ENCODE measurements at regions not wholly inside any gene's neighbourhood (a gene's known extent, or its start where the extent isn't known, plus 50 kb on each side); places are given as distances from the start of the nearest gene placed in this dataset.
"Not testable (repeated sequence)": the region's sequence is repeated elsewhere in the genome, so short reads cannot be mapped to it uniquely, and the experiment has no call there.

DNA sequence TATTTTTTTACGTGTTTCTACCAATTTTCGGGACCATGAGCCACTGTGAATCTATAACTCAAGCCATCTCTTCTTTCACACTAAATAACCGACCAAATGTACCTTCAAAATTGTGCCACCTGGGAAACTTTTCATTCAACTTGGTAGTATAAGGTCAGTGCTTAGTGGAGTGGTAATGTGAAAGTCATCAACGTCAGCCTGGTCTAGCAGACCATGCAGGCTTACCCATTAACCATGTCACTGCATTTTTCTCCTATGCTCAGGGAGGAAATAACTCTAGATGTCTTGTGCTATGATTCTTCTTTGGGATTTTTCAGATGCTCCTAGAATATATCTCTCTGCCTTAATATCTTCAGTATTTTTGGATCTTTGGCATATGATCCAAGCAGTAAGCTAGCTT lies 1075.4 kb upstream of the POT1 start:
- DNase-seq (ENCODE audit: low read depth in 2 of 2): no peak

DNA sequence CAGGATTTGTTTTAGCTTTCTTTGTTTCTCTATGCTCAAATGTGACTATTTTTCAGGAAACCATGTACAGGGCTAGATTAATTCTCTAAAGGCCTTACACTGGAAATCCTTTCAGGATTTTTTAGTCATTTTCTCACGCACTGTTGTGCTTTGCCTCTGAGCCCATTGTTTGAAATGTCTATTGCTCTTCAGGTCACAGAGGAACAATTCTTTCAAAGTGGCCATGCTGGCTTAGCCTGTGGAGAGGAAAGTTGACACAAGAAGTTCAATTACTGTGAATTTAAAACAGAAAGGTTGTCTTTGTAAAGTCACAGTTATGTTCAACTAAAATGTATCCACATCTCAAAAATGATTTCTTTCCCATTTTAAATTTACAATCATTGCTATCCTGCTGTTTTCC lies 1071.7 kb upstream of the POT1 start:
- no peak for DNase-seq (ENCODE audit: low read depth in 2 of 2)

DNA sequence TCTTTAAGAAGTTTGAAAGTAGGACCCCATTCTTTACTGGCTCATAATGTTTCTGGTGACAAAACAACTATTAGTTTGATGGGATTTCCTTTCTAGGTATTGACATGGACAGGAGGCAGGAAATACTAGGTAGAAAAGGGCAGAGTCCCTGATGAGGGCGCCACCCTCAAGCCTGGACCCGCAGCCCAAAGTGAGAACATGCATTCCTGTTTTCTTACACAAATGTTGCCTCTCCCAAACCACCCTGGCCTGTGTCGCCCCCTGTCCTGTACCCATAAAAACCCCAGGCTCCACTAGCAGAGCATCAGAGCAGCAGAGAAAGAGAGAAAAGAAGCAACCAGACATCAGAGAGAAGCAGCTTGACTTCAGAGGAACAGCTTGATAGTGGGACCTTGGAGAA lies 1055.2 kb upstream of the POT1 start:
- no peak for DNase-seq (ENCODE audit: low read depth in 2 of 2)

DNA sequence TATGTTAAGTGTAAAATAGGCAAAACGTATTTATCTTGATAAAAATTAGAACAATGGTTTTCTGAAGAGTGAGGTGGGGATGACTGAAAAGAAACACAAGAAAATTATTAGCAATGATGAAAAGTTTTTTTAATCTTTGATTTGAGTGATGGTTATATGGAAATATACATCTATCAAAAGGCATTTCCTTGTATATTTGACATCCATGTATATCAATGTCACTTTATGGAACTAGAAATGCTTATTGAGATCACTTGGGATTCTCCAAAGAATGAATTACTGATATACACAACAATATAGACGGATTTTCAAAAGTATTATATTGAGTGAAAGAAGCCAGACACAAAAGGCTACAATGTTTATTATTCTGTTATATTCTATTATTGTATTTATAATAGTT lies 1042.0 kb upstream of the POT1 start:
- no peak for DNase-seq (ENCODE audit: low read depth in 2 of 2)

DNA sequence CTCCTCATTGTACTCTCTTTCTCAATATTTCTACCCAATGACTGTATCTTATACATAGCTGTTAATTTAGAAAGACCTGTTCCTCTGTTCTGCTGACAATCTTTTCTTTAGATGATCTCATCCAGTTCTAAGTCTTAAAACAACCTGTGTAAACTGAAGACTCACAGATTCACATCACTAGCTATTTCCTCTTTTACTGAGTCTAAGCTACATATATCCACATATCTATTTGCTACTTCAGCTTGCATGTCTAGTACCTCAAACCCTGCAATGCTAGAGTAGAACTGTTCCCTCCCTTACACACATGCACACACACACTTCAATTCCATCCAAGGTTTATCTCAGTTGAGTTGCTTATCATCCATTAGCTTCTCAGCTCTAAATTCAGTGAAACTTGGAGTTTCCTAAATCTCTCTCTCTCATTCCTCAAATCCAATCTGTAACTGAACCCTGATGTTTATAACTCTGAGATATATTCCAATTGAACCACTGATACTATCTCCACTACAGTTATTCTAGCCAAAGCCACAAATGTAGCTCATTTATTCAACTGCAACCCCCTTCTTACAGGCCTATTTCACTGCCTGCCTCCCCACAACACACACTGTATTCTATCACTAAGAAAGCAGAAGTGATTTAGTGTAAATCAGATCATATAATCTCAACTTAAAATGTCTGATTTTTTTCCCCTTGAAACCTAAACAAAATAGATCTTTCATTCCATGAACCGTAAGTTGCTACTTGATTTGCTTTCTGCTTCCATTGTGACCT lies 1036.8 kb upstream of the POT1 start:
- no peak for DNase-seq (ENCODE audit: low read depth in 2 of 2)

DNA sequence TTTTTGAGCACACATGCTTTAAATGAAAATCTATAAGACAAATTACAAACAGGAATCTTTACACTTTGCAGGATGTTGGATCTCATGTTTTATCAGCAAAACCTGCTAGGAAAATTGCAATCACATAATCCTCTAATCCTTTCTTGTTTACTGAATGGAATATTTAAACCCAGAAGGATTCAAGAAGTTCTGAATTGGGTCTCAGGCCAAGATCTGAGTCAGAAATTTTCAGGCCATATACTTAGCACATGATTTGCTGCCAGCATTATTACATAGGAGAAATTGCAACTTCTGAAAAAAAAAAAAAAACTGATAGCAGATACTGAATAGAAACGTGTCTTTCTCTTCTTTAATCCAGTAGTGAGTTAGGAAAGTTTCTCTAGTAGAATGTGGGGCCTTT lies 1005.3 kb upstream of the POT1 start:
- DNase-seq (ENCODE audit: low read depth in 2 of 2): no peak

DNA sequence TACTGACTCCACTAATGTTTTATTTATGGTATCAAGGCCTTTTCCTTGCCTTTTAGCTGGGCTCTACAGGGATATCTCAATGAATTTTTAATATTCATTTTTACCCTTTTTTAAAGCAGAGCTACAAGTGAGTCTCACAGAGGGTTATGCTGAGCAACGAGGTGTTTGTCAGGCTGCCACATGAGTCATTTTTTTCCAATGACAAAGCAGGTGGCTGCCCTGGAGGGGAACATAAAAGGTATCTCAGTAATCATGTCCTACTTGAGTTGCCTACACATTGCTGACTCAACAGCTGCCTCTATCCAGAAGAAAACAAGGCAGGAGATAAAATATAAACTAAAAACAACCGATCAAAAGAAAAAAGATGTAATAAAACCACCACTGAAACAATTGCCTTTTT lies 1004.9 kb upstream of the POT1 start:
- DNase-seq (ENCODE audit: low read depth in 2 of 2): no peak

DNA sequence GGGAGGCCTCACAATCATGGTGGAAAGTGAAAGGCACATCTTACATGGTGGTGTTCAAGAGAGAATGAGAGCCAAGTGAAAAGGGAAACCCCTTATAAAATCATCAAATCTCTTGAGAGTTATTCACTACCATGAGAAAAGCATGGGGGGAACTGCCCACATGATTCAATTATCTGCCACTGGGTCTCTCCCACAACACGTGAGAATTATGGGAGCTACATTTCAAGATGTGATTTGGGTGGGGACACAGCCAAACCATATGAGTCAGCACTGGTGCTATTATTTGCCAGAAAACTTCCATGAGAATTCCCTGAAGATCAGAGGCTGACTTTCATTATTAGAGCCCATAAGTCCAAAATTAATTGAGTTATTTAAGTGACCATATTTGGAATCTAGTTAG lies 1001.2 kb upstream of the POT1 start:
- DNase-seq (ENCODE audit: low read depth in 2 of 2): no peak

DNA sequence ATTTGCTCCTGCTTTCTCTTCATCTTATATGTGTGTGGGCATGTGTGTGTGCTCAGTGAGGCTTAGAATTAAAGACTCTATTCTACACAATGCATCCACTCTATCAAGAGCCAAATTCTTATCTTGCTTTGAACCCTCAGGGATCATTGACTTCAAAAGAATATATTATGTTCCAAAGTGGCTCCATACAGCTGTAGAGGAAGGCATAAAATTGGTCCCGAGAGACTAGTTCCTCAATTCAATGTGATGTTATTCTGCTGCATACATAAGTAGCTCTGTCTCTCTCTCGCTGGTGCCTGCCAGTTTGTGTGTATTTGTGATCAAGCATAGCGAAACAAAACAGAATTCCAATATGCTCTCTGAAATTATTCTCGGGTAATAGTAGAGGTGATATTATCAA lies 997.9 kb upstream of the POT1 start:
- no peak for DNase-seq (ENCODE audit: low read depth in 2 of 2)

DNA sequence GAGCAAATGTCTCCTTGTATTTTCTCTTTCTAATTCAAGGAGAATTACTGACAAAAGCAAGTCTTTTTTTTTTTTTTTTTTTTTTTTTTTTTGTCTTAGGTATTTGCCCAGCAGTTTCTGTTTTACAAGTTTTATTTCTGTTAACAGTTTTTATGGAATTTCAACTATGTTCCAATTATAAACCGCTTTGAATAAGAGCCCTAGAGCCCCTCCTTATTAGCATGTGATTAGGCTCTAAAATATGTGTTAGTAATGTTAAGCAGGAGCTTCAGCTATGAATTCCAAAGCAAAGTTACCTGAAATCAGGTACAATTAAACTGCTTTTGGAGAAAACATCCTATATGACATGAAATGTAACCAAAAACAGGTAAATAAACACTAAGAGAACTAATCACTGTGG lies 997.0 kb upstream of the POT1 start:
- no peak for DNase-seq (ENCODE audit: low read depth in 2 of 2)

DNA sequence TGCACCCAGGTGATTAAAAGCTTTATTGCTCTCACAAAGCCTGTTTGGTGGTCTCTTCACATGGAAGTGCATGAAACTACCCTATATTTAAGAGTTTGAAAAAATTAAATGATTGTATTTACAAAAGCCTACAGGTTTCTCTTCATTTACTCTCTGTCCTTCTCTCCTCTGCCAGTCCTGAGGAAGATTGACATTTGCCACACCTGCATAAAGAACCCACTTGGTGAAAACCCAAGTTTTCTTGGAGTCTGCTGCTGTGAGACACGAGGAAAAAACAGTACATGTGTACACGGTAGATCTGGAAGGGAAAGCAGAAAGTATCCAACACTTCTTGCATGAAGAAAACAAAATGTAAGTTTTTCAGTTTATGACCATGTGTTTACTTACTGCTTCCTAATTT lies 994.4 kb upstream of the POT1 start:
- DNase-seq (ENCODE audit: low read depth in 2 of 2): no peak

DNA sequence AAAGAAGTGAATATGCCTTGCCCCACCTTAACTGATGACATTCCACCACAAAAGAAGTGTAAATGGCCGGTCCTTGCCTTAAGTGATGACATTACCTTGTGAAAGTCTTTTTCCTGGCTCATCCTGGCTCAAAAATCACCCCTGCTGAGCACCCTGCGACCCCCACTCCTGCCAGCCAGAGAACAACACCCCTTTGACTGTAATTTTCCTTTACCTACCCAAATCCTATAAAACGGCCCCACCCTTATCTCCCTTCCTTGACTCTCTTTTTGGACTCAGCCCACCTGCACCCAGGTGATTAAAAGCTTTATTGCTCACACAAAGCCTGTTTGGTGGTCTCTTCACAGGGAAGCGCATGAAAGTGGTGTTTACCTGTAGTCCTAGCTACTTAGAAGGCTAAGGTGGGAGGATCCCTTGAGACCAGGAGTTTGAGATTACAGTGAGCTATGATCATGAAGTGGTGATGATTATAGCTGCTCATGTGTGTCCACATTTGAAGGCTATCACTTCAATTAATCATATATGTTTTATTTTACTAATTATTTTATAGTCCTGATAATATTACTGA lies 985.8 kb upstream of the POT1 start:
- not testable (repeated sequence) for DNase-seq (ENCODE audit: low read depth in 2 of 2)

DNA sequence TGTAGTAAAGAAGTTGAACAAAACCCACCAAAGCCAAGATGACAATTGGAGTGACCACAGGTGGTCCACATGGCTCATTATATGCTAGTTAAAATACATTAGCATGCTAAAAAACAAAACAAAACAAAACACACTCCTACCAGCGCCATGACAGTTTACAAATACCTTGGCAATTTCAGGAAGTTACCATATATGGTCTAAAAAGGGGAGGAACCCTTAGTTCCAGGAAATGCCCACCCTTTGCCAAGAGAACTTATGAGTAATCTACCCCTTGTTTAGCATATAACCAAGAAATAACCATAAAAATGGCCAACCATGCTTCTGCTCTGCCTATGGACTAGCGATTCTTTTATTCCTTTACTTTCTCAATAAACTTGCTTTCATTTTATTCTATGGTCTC lies 979.1 kb upstream of the POT1 start:
- no peak for DNase-seq (ENCODE audit: low read depth in 2 of 2)

DNA sequence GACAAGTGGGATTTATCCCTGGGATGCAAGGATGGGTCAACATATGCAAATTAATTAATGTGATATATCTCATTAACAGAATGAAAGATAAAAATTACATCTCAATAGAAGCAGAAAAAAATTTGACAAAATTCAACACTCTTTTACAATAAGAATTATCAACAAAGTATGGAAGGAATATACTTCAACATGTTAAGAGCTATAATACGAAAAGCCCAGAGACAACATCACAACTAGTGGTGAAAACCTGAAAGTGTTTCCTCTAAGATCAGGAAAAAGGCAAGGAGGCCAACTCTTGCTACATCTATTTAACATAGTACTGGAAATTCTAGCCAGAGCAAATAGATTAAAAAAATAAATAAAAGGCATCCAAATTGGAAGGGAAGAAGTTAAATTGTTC lies 970.0 kb upstream of the POT1 start:
- no peak for DNase-seq (ENCODE audit: low read depth in 2 of 2)

DNA sequence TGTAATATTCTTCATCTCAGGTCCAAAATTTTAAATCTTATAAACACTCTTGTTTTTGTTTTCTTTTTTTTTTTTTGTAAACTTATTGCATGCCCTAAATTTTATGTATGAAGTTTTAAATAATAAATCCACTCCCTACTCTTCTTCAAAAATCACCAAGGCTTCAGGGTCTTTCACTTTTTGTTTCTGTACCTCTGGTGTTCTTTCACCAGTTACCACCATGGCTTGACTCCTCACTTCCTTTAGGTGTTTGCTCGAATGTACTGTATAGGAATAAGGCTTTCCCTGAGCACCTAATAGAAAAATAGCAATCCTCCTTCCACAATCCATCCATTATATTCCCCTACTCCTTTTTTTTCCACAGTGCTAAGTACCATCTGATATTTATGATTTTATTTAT lies 962.8 kb upstream of the POT1 start:
- no peak for DNase-seq (ENCODE audit: low read depth in 2 of 2)

DNA sequence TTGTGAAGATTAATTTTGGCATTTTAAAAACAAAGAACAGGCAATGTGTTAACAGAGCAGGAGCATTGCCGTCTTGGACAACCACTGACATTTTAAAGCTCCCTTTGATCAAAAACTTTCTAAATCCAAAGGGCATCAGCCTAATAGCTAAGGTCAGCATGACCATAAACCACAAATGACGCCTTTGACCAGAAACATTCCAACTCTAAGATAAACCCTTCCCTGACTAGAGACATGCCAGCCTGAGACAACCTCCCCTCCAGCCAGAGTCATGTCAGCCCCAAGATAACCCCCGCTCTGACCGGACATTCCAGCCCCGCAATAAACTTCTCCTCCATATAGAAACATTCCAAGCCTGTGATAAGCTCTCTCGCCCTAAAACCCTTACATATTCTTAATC lies 949.4 kb upstream of the POT1 start:
- DNase-seq (ENCODE audit: low read depth in 2 of 2): no peak

DNA sequence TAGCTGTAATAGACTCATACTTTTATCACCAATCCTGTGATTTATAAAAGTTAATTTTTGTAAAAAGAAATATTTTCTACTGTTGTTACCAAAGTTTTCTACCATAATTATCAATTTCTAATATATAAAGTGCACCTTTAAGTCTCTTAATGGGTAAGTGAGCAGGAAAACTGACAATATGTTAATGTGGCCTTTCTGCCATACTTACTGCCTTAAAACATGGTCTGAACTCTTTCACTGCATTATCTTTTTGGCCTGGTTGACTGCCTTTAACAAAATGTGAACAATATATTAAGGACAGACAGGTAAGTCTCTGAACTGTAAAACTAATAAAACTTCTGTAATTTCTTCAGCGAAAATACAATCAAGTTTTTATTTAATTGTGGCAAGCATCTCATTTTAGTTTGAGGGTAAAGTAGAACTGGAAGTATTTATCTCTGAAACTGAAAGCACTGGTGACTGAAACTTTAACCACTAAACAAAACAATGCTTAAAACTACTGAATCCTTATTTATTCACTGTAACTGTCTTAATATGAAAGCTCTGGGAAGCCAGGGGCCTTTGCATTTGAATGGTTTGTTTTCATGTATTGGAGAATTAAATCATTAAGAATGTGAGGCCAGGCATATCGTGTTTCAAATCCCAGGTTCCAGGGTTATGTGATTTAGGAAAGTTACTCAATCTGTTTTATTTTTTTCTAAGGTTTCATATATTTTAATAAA lies 948.8 kb upstream of the POT1 start:
- DNase-seq (ENCODE audit: low read depth in 2 of 2): no peak

DNA sequence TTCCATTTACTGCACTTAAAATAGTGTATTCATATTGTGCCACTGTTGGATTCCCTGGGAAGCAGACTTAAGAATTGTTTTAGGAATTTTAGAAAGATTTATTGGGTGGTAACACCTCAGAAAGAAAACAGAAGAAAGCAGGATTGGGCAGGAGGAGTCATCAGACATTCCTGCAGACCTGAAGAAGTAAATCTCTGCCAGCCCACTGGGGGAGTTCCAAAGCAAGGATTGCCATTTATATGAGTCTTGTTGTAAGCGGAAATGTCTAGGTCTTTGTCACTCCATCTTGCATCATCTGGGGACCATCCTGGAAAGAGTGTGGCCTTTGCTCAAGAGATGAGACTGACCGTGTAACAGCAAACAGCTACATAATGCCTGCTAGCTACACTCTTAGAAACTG lies 947.6 kb upstream of the POT1 start:
- DNase-seq (ENCODE audit: low read depth in 2 of 2): no peak

DNA sequence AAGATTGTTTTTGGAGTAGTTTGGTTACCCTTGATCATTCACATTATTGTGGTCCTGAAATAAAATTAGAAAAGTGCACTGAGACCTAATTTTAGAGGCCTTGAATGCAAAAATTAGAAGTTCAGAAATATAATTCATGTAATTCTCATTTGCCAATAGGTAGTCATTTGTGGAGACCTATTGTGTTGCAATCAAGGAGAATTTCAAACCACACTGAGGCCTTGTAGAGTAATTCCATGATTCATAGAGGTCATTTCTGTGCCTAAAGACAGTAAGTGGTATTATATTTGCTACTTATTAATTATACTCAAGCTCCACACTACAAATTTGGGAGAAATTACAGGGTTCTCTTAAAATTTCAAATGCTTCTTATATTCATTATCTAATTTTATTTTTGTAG lies 946.8 kb upstream of the POT1 start:
- no peak for DNase-seq (ENCODE audit: low read depth in 2 of 2)

DNA sequence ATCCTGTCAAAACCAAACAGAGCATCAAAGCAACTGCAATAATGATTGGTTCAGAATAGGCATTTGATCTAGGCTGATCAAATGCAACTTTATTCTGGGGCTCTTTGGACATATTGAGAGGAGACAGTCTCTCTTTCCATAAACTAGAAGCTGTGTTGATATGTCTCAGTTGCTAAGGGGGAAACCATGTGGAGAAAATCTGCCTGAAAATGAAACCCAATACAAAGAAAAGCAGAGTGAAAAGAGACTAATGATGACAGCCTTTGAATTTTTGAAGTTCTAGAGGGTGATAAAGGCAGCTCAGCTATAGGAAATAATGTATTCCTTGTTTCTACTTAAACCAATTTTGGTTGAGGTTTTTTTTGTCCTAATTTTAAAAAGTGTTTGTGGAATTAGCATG lies 941.8 kb upstream of the POT1 start:
- DNase-seq (ENCODE audit: low read depth in 2 of 2): no peak

DNA sequence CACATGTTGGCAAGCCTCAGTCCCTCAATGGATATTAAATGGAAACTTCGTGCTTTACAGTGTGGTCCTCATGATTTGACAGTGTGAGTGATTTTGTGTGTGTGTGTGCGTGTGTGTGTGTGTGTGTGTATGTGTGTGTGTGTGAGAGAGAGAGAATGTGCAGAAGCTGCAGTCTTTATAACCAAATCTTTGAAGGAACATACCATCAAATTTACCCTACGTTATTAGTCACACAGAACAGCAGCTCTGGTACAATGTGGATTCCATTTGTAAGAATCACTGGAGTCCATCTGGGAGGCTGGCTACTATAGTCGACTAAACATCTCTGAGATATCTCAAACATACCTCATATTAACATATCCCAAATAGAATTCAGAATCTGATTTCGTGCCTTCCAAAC lies 928.0 kb upstream of the POT1 start:
- DNase-seq (ENCODE audit: low read depth in 2 of 2): no peak

DNA sequence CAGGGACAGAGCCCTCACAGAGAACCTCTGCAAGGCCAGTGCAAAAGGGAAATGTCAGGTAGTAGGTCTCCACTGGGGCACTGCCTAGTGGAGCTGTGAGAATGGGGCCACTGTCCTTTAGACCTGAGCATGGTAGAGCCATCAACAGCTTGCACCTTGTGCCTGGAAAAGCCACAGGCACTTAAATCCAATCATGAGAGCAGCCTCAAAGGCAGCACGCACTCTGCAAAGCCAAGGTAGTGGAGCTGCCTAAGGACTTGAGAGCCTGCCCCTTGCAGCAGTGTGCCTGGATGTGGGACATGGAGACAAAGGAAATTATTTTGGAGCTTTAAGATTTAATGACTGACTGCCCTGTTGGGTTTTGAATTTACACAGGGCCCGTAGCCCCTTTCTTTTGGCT lies 918.5 kb upstream of the POT1 start:
- no peak for DNase-seq (ENCODE audit: low read depth in 2 of 2)

DNA sequence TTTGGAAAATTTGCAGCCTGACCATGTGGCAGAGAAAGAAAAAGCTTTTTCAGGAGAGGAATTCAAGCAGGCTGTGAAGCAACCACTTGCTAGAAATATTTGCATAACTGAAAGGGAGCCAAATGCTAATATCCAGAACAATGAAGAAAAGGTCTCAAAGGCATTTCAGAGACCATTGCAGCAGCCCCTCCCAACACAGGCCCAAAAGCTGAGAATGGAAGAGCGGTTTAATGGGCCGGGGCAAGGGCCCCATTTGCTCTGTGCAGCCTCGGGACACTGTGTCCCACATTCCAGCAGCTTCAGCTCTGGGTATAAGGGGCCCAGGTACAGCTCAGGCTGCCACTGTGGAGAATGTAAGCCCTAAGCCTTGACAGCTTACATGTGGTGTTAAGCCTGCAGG lies 918.1 kb upstream of the POT1 start:
- no peak for DNase-seq (ENCODE audit: low read depth in 2 of 2)

All from dermis microvascular lymphatic vessel endothelial cell (primary cell).